K562 (cell line): ENCODE measurements at regions not wholly inside any gene's neighbourhood (a gene's known extent, or its start where the extent isn't known, plus 50 kb on each side); places are given as distances from the start of the nearest gene placed in this dataset.
A peak's percentile ranks its signal among the peaks of the same experiment; 100 is the strongest.

Source experiments
- ARHGAP35 ChIP-seq: fragments of 450-650 bp; IDR thresholded peaks from 2 replicates; pipeline ENCODE4 v1.6.1; 2018; ENCODE audit not compliant: partially characterized antibody
- BCLAF1 ChIP-seq, 2 experiments: fragments of 450-650 bp in 1 of 2; IDR thresholded peaks; 2 replicates each; pipeline ENCODE4 v1.6.1; 2011 to 2017; ENCODE audit warnings: low read depth in 2 of 2, antibody characterized with exemption in 1 of 2, borderline replicate concordance in 1 of 2, low read length in 1 of 2, mild to moderate bottlenecking in 1 of 2, mixed read lengths in 1 of 2; ENCODE audit not compliant: control insufficient read depth in 1 of 2
- BRCA1 ChIP-seq, 2 experiments: fragments of 450-650 bp in 1 of 2; sonication (generic) in 1 of 2; formaldehyde crosslinking in 1 of 2; IDR thresholded peaks; 2 replicates each; pipeline versions ENCODE4 v1.5.0 to v1.6.1; 2017 to 2020; ENCODE audit warnings: mild to moderate bottlenecking in 1 of 2, missing genetic modification reagents in 1 of 2
- CBFA2T2 ChIP-seq: fragments of 450-650 bp; conservative IDR thresholded peaks from 2 replicates; pipeline ENCODE4 v1.6.1; 2017; ENCODE audit warnings: mild to moderate bottlenecking
- NFXL1 ChIP-seq: fragments of 450-650 bp; formaldehyde crosslinking; IDR thresholded peaks from 2 replicates; pipeline ENCODE4 v1.4.0; 2021; ENCODE audit warnings: mild to moderate bottlenecking
- NR1H2 ChIP-seq: sonication (generic); formaldehyde crosslinking; IDR thresholded peaks from 2 replicates; pipeline ENCODE4 v1.4.0; 2020; ENCODE audit warnings: mild to moderate bottlenecking, missing genetic modification reagents
- PCBP1 ChIP-seq: fragments of 200-400 bp; formaldehyde crosslinking; IDR thresholded peaks from 2 replicates; pipeline ENCODE4 v1.6.1; 2018; ENCODE audit warnings: mild to moderate bottlenecking, low read depth, low read length; ENCODE audit not compliant: poor library complexity, severe bottlenecking
- PHB2 ChIP-seq: fragments of 450-650 bp; IDR thresholded peaks from 2 replicates; pipeline ENCODE4 v1.6.1; 2017; ENCODE audit warnings: low read depth
- SMARCA4 ChIP-seq: fragments of 450-650 bp; IDR thresholded peaks from 2 replicates; pipeline ENCODE4 v1.6.1; 2016
- SMARCB1 ChIP-seq: IDR thresholded peaks from 2 replicates; pipeline ENCODE4 v1.6.1; 2011; ENCODE audit warnings: improper control_type of control experiment, low read depth; ENCODE audit not compliant: insufficient read length
- STAT6 ChIP-seq: sonication (generic); formaldehyde crosslinking; IDR thresholded peaks from 2 replicates; pipeline ENCODE4 v1.8.1; 2023; ENCODE audit warnings: mild to moderate bottlenecking, missing genetic modification reagents
- TRIM24 ChIP-seq, 2 experiments: fragments of 450-650 bp; IDR thresholded peaks; 2 replicates each; pipeline ENCODE4 v1.6.1; 2016
- USF2 ChIP-seq: sonication (generic); formaldehyde crosslinking; IDR thresholded peaks from 2 replicates; pipeline ENCODE4 v1.5.0; 2020; ENCODE audit warnings: missing genetic modification reagents
- ZBTB43 ChIP-seq: sonication (generic); formaldehyde crosslinking; IDR thresholded peaks from 2 replicates; pipeline ENCODE4 v1.8.0; 2023; ENCODE audit warnings: mild to moderate bottlenecking, missing genetic modification reagents
- ZFP36 ChIP-seq: fragments of 150-350 bp; IDR thresholded peaks from 2 replicates; pipeline ENCODE4 v1.6.1; 2018; ENCODE audit warnings: low read length, low read depth; ENCODE audit not compliant: partially characterized antibody
- ZHX1 ChIP-seq: fragments of 150-350 bp; conservative IDR thresholded peaks from 2 replicates; pipeline ENCODE4 v1.6.1; 2014; ENCODE audit warnings: low read length
- ZNF134 ChIP-seq: fragments of 250-450 bp; sonication (Bioruptor Pico); conservative IDR thresholded peaks from 2 replicates; pipeline ENCODE4 v1.4.0; 2020
- ZNF764 ChIP-seq: fragments of 250-450 bp; sonication (Bioruptor Pico); IDR thresholded peaks from 2 replicates; pipeline ENCODE4 v1.4.0; 2020; ENCODE audit warnings: low read depth, mild to moderate bottlenecking, moderate library complexity

GRCh38 chr1:67923074-67923473 lies 89.8 kb upstream of the GNG12 start (continued):
- TF ChIP-seq SMARCA4: no peak
- TF ChIP-seq PCBP1: no peak
- TF ChIP-seq STAT6 (CRISPR knock-in tag): no peak
- TF ChIP-seq SMARCB1: no peak
- TF ChIP-seq BRCA1 (IDR thresholded peaks at IDR 0.05): no peak
- no peak for TF ChIP-seq BRCA1 (CRISPR knock-in tag; IDR thresholded peaks at IDR 0.05)
- no peak for TF ChIP-seq ZFP36
- no peak for TF ChIP-seq ZNF764
- no peak for TF ChIP-seq CBFA2T2
- no peak for TF ChIP-seq TRIM24 (IDR thresholded peaks at IDR 0.05)
- TF ChIP-seq ARHGAP35: no peak
- TF ChIP-seq BCLAF1 (IDR thresholded peaks at IDR 0.05; ENCODE audit: borderline replicate concordance in 1 of 2, control insufficient read depth in 1 of 2, low read depth in 2 of 2, low read length in 1 of 2): no peak
- no peak for TF ChIP-seq ZBTB43
- TF ChIP-seq ZHX1: no peak
- TF ChIP-seq NFXL1: peak; percentile 28; the same call in 1 of the 2 replicates
- no peak for TF ChIP-seq NR1H2
- no peak for TF ChIP-seq PHB2
- no peak for TF ChIP-seq ZNF134 (CRISPR knock-in tag)
- no peak for TF ChIP-seq USF2 (CRISPR knock-in tag)
